ENCODE measurements at regions not wholly inside any gene's neighbourhood (a gene's known extent, or its start where the extent isn't known, plus 50 kb on each side); places are given as distances from the start of the nearest gene placed in this dataset.

- TF ChIP-seq CTCF (IDR thresholded peaks at IDR 0.05) = no peak
- Histone ChIP-seq H3K27me3 (ENCODE audit: control insufficient read depth in 2 of 2, insufficient read depth in 2 of 2, low read length in 2 of 2) (no peaks in the 10 kb centered on the region), H4K20me1 (ENCODE audit: insufficient read depth, low read length) (no peaks in the 10 kb centered on the region), H3K9me3 (replicated peaks in 1 of 2; ENCODE audit: control insufficient read depth in 1 of 2, insufficient read depth in 1 of 2, low read length in 2 of 2) (no peaks in the 10 kb centered on the region), H3K4me1 (ENCODE audit: control insufficient read depth in 1 of 2, insufficient read depth in 2 of 2, low read length in 2 of 2) (no peaks in the 10 kb centered on the region), H3K36me3 (replicated peaks in 1 of 2; ENCODE audit: control insufficient read depth in 1 of 2, insufficient read depth in 2 of 2, low read length in 2 of 2) (no peaks in the 10 kb centered on the region), H3K9ac (ENCODE audit: insufficient read depth, low read length, poor library complexity, severe bottlenecking) (no peak overlapping the region), H3K4me3 (replicated peaks in 1 of 3; ENCODE audit: low read depth in 2 of 3, low read length in 3 of 3) (no peak overlapping the region), H2AFZ (ENCODE audit: insufficient read depth, low read depth, low read length, poor library complexity, severe bottlenecking) (no peak overlapping the region), H3K79me2 (ENCODE audit: insufficient read depth, low read length) (no peaks in the 10 kb centered on the region), H3K4me2 (replicated peaks; ENCODE audit: extremely low read depth, low read length, poor library complexity, severe bottlenecking) (no peak overlapping the region), H3K27ac (ENCODE audit: low read depth in 1 of 2, low read length in 2 of 2) (no peak overlapping the region)
- no peak overlapping the region for H3K4me3 Mint-ChIP-seq
- H3K9me3 Mint-ChIP-seq = peaks cover 0 to 6% (median 3%) of the 10 kb centered on the region in 7 donors
- DNase-seq = no peak
- intact Hi-C loops (cut with micrococcal nuclease) = no loop called here
- H3K27me3 Mint-ChIP-seq (ENCODE audit: low read depth in 3 of 3) = no peaks in the 10 kb centered on the region
- no peaks in the 10 kb centered on the region for H3K4me1 Mint-ChIP-seq
- H3K27ac Mint-ChIP-seq = no peak overlapping the region
- WGBS (ENCODE audit: insufficient coverage) = no CpG with 5 or more reads among the region's 3 CpGs
- H3K36me3 Mint-ChIP-seq = no peaks in the 10 kb centered on the region
Observed at GRCh38 chr11:42720716-42721563, 590.9 kb upstream of the API5 start.

DNA sequence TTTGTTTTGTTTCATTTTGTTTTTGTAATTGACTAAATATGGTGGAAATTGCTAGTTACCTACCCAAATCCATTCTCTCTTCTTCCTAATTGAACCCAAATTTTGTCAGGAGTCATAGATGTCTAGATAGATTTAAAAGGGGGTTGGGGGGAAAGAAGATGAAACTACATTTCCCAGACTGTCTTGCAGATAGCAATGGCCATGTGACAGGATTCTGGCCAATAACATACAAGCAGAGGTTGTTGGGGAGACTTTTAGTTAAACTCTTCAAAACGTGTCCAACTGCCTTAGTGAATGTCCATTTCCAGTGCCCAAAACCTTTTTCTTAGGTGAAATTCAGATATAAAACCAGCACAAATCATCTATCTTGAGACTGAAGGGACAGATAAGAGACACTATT lies 583.9 kb upstream of the API5 start:
- Histone ChIP-seq H3K4me1 (ENCODE audit: control insufficient read depth in 1 of 2, insufficient read depth in 2 of 2, low read length in 2 of 2) (no peaks in the 10 kb centered on the region), H2AFZ (ENCODE audit: insufficient read depth, low read depth, low read length, poor library complexity, severe bottlenecking) (no peak overlapping the region), H3K27ac (ENCODE audit: low read depth in 1 of 2, low read length in 2 of 2) (no peak overlapping the region), H3K4me2 (replicated peaks; ENCODE audit: extremely low read depth, low read length, poor library complexity, severe bottlenecking) (no peak overlapping the region), H3K4me3 (replicated peaks in 1 of 3; ENCODE audit: low read depth in 2 of 3, low read length in 3 of 3) (no peak overlapping the region), H3K36me3 (replicated peaks in 1 of 2; ENCODE audit: control insufficient read depth in 1 of 2, insufficient read depth in 2 of 2, low read length in 2 of 2) (no peaks in the 10 kb centered on the region), H3K9me3 (replicated peaks in 1 of 2; ENCODE audit: control insufficient read depth in 1 of 2, insufficient read depth in 1 of 2, low read length in 2 of 2) (no peaks in the 10 kb centered on the region), H3K79me2 (ENCODE audit: insufficient read depth, low read length) (no peaks in the 10 kb centered on the region), H3K9ac (ENCODE audit: insufficient read depth, low read length, poor library complexity, severe bottlenecking) (no peak overlapping the region), H4K20me1 (ENCODE audit: insufficient read depth, low read length) (no peaks in the 10 kb centered on the region), H3K27me3 (ENCODE audit: control insufficient read depth in 2 of 2, insufficient read depth in 2 of 2, low read length in 2 of 2) (no peaks in the 10 kb centered on the region)
- DNase-seq = no peak
- no peak overlapping the region for H3K4me3 Mint-ChIP-seq
- no peak for TF ChIP-seq CTCF (IDR thresholded peaks at IDR 0.05)
- H3K27me3 Mint-ChIP-seq (ENCODE audit: low read depth in 3 of 3) = no peaks in the 10 kb centered on the region
- H3K27ac Mint-ChIP-seq = no peak overlapping the region
- peaks cover 0 to 2% (median 0%) of the 10 kb centered on the region in 7 donors for H3K9me3 Mint-ChIP-seq
- H3K36me3 Mint-ChIP-seq = no peaks in the 10 kb centered on the region
- WGBS (ENCODE audit: insufficient coverage) = no CpG with 5 or more reads among the region's 1 CpG
- H3K4me1 Mint-ChIP-seq = no peaks in the 10 kb centered on the region
- intact Hi-C loops (cut with micrococcal nuclease) = no loop called here
